ENCODE measurements at regions not wholly inside any gene's neighbourhood (a gene's known extent, or its start where the extent isn't known, plus 50 kb on each side); places are given as distances from the start of the nearest gene placed in this dataset.

DNA sequence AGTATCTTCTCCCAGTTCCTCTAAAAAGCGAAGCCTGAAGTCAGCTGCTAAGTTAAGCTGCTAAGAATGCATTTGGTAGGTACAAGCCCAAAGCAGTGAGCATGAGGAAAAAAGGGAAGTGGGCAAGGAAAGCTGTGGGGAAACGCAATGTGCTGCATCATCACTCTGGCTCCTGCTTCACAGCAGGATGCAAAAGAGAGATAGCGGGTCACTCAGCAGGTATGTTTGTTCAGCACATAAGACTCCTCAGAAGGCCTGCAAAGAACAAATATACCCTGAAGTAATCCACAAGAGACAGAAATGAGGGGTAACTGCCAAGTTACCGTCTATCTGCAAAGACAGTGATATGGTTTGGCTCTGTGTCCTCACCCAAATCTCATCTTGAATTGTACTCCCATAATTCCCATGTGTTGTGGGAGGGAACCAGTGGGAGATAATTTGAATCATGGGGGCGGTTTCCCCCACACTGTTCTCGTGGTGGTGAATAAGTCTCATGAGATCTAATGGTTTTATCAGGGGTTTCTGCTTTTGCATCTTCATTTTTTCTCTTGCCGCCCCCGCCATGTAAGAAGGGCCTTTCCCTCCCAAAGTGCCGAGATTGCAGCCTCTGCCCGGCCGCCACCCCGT lies 127.4 kb upstream of the EGLN3 start:
- Histone ChIP-seq H4K20me1 (ENCODE audit: insufficient read depth, low read length) (no peaks in the 10 kb centered on the region), H3K27ac (ENCODE audit: low read depth, low read length) (no peak overlapping the region), H3K4me2 (ENCODE audit: insufficient read depth, low read length) (no peak overlapping the region), H2AFZ (ENCODE audit: low read length) (no peak overlapping the region), H3K4me3 (ENCODE audit: insufficient read depth, low read length) (no peak overlapping the region), H3K27me3 (ENCODE audit: insufficient read depth, low read length) (no peaks in the 10 kb centered on the region), H3K9me3 (ENCODE audit: low read depth, low read length) (no peaks in the 10 kb centered on the region), H3K4me1 (ENCODE audit: insufficient read depth, low read length) (no peaks in the 10 kb centered on the region), H3K79me2 (ENCODE audit: insufficient read depth, low read length) (no peaks in the 10 kb centered on the region), H3K36me3 (ENCODE audit: insufficient read depth, low read length) (no peaks in the 10 kb centered on the region)
- TF ChIP-seq, protein P1, sequence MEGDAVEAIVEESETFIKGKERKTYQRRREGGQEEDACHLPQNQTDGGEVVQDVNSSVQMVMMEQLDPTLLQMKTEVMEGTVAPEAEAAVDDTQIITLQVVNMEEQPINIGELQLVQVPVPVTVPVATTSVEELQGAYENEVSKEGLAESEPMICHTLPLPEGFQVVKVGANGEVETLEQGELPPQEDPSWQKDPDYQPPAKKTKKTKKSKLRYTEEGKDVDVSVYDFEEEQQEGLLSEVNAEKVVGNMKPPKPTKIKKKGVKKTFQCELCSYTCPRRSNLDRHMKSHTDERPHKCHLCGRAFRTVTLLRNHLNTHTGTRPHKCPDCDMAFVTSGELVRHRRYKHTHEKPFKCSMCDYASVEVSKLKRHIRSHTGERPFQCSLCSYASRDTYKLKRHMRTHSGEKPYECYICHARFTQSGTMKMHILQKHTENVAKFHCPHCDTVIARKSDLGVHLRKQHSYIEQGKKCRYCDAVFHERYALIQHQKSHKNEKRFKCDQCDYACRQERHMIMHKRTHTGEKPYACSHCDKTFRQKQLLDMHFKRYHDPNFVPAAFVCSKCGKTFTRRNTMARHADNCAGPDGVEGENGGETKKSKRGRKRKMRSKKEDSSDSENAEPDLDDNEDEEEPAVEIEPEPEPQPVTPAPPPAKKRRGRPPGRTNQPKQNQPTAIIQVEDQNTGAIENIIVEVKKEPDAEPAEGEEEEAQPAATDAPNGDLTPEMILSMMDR (IDR thresholded peaks at IDR 0.05; ENCODE audit: extremely low read depth, low read depth, low read length), result no peak
- DNase-seq (ENCODE audit: insufficient read length, low spot score, missing footprints), result no peak

DNA sequence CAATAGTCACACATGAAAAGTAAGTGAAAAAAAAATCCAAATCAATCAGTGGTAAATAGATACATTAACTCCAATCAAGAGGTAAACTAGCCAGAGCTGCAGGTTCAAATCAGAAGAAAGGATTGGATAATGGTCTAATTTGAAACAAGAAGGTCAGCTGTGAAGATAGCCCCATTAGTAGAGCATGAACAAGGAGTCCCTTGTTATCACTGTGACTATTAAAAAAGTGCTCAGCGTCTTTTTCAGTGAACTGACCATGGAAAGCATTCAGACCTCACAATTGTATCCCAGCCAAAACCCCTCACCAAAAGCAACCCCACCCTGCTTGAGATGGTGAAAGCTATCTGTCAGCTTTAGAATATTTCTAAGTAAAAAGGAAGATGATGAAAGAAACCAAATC lies 125.0 kb upstream of the EGLN3 start:
- no peaks in the 10 kb centered on the region for H3K27me3 ChIP-seq (ENCODE audit: insufficient read depth, low read length)
- H3K4me1 ChIP-seq (ENCODE audit: insufficient read depth, low read length), result no peaks in the 10 kb centered on the region
- H3K4me2 ChIP-seq (ENCODE audit: insufficient read depth, low read length), result no peak overlapping the region
- no peaks in the 10 kb centered on the region for H3K36me3 ChIP-seq (ENCODE audit: insufficient read depth, low read length)
- TF ChIP-seq, protein P1 (IDR thresholded peaks at IDR 0.05; ENCODE audit: extremely low read depth, low read depth, low read length), result no peak
- no peaks in the 10 kb centered on the region for H3K79me2 ChIP-seq (ENCODE audit: insufficient read depth, low read length)
- no peak for DNase-seq (ENCODE audit: insufficient read length, low spot score, missing footprints)
- H3K9me3 ChIP-seq (ENCODE audit: low read depth, low read length), result no peaks in the 10 kb centered on the region
- no peaks in the 10 kb centered on the region for H4K20me1 ChIP-seq (ENCODE audit: insufficient read depth, low read length)
- H2AFZ ChIP-seq (ENCODE audit: low read length), result no peak overlapping the region
- H3K4me3 ChIP-seq (ENCODE audit: insufficient read depth, low read length), result no peak overlapping the region
- no peak overlapping the region for H3K27ac ChIP-seq (ENCODE audit: low read depth, low read length)

DNA sequence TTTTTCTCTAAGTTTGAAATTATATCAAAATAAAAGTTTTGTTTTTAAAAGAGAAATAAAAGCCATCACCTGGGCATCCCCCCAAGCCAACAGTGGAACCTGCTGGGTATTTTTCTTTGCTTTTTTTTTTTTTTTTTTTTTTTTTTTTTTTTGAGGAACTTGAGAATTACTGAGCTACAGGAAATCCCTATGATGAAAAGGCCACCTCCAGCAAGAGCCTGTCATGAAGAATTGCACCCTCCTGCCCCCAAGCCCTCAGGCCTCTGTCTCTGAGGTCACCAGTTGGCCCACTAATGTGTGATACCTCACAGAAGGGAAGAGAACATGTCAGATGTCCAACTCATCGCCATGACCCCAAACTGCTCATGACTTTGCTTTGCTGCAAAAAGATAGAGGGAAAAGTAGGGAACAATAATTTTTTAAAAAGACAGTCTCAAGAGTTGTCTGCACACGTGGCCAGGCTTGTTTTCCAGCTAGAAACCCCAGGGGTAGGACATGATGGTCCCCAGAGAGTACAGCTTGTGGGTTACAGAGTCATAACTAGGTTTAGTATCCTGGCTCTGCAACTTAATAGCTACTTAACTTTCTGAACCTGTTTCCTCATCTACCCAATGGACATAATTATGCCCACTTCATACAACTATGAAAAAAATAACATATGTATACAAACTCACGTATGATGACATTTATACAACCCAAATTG lies 124.3 kb upstream of the EGLN3 start:
- H3K79me2 ChIP-seq (ENCODE audit: insufficient read depth, low read length), result no peaks in the 10 kb centered on the region
- no peak overlapping the region for H3K4me3 ChIP-seq (ENCODE audit: insufficient read depth, low read length)
- H2AFZ ChIP-seq (ENCODE audit: low read length), result no peak overlapping the region
- DNase-seq (ENCODE audit: insufficient read length, low spot score, missing footprints), result no peak
- H4K20me1 ChIP-seq (ENCODE audit: insufficient read depth, low read length), result no peaks in the 10 kb centered on the region
- H3K27me3 ChIP-seq (ENCODE audit: insufficient read depth, low read length), result no peaks in the 10 kb centered on the region
- no peak overlapping the region for H3K27ac ChIP-seq (ENCODE audit: low read depth, low read length)
- H3K36me3 ChIP-seq (ENCODE audit: insufficient read depth, low read length), result no peaks in the 10 kb centered on the region
- TF ChIP-seq, protein P1 (IDR thresholded peaks at IDR 0.05; ENCODE audit: extremely low read depth, low read depth, low read length), result no peak
- no peaks in the 10 kb centered on the region for H3K4me1 ChIP-seq (ENCODE audit: insufficient read depth, low read length)
- H3K9me3 ChIP-seq (ENCODE audit: low read depth, low read length), result no peaks in the 10 kb centered on the region
- no peak overlapping the region for H3K4me2 ChIP-seq (ENCODE audit: insufficient read depth, low read length)

DNA sequence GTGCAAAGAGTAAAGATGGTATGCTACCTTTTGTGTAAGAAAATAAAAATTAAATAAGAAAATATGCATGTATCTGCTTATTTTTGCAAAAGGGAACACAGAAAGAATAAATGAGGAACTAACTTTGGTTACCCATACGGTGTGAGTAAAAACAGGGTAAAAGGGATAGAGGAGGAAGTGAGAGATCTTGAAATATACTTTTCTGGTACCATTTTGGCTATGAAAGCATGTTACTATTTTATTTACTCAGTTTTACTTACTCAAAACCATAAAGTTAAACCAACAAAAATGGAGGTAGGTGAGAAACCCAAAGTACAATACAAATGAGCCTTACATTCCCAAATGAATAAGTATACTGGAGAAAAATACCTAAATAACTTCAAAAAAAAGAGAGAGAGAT lies 122.0 kb upstream of the EGLN3 start:
- Histone ChIP-seq H3K27ac (ENCODE audit: low read depth, low read length) (no peak overlapping the region), H3K36me3 (ENCODE audit: insufficient read depth, low read length) (no peaks in the 10 kb centered on the region), H3K4me3 (ENCODE audit: insufficient read depth, low read length) (no peak overlapping the region), H3K4me2 (ENCODE audit: insufficient read depth, low read length) (no peak overlapping the region), H3K27me3 (ENCODE audit: insufficient read depth, low read length) (no peaks in the 10 kb centered on the region), H3K79me2 (ENCODE audit: insufficient read depth, low read length) (no peaks in the 10 kb centered on the region), H2AFZ (ENCODE audit: low read length) (no peak overlapping the region), H4K20me1 (ENCODE audit: insufficient read depth, low read length) (no peaks in the 10 kb centered on the region), H3K9me3 (ENCODE audit: low read depth, low read length) (no peaks in the 10 kb centered on the region), H3K4me1 (ENCODE audit: insufficient read depth, low read length) (no peaks in the 10 kb centered on the region)
- TF ChIP-seq, protein P1 (IDR thresholded peaks at IDR 0.05; ENCODE audit: extremely low read depth, low read depth, low read length), result no peak
- DNase-seq (ENCODE audit: insufficient read length, low spot score, missing footprints), result no peak

All from osteoblast (primary cell).